HEK293 (cell line): ENCODE measurements at regions not wholly inside any gene's neighbourhood (a gene's known extent, or its start where the extent isn't known, plus 50 kb on each side); places are given as distances from the start of the nearest gene placed in this dataset.

Source experiments
- ATF2 ChIP-seq: fragments of 450-650 bp; formaldehyde crosslinking; IDR thresholded peaks from 2 replicates; pipeline ENCODE4 v1.5.1; 2016; ENCODE audit warnings: missing biosample characterization, missing genetic modification characterization, low read depth
- CTCF ChIP-seq: fragments of 450-650 bp; formaldehyde crosslinking; IDR thresholded peaks from 2 replicates; pipeline ENCODE4 v1.5.1; 2016; ENCODE audit warnings: missing biosample characterization, missing genetic modification characterization
- MEIS1 ChIP-seq: sonication (generic); formaldehyde crosslinking; IDR thresholded peaks from 2 replicates; pipeline ENCODE4 v1.8.1; 2022; ENCODE audit warnings: missing genetic modification reagents, mild to moderate bottlenecking, borderline replicate concordance
- ZBTB20 ChIP-seq: fragments of 450-650 bp; formaldehyde crosslinking; IDR thresholded peaks from 2 replicates; pipeline ENCODE4 v1.5.1; 2016; ENCODE audit warnings: missing biosample characterization, missing genetic modification characterization
- ZBTB44 ChIP-seq: fragments of 450-650 bp; IDR thresholded peaks from 2 replicates; pipeline ENCODE4 v1.5.1; 2018; ENCODE audit warnings: missing biosample characterization, mild to moderate bottlenecking, missing genetic modification characterization
- ZNF112 ChIP-seq: fragments of 450-650 bp; formaldehyde crosslinking; IDR thresholded peaks from 2 replicates; pipeline ENCODE4 v1.5.0; 2017; ENCODE audit warnings: missing biosample characterization, missing genetic modification characterization
- ZNF24 ChIP-seq: fragments of 450-650 bp; formaldehyde crosslinking; IDR thresholded peaks from 2 replicates; pipeline ENCODE4 v1.5.1; 2016; ENCODE audit warnings: missing biosample characterization, missing genetic modification characterization
- ZNF324 ChIP-seq: fragments of 450-650 bp; formaldehyde crosslinking; IDR thresholded peaks from 2 replicates; pipeline ENCODE4 v1.5.1; 2016; ENCODE audit warnings: missing biosample characterization, missing genetic modification characterization
- ZNF830 ChIP-seq: fragments of 450-650 bp; IDR thresholded peaks from 2 replicates; pipeline ENCODE4 v1.5.0; 2018; ENCODE audit warnings: missing biosample characterization, missing genetic modification characterization, low read depth, mild to moderate bottlenecking, moderate library complexity

- TF ChIP-seq ZBTB20 (tag by site-specific recombination) (no peak), CTCF (no peak), ZNF24 (tag by site-specific recombination) (no peak), MEIS1 (CRISPR knock-in tag) (no peak), ZNF324 (tag by site-specific recombination) (no peak), ZNF830 (tag by site-specific recombination) (no peak), ATF2 (tag by site-specific recombination) (no peak), ZBTB44 (tag by site-specific recombination) (no peak), ZNF112 (tag by site-specific recombination) (no peak)
Observed at GRCh38 chr2:12009323-12009905, 263.0 kb downstream of the LPIN1 start.
